Smooth muscle cell (in vitro differentiated cells): ENCODE measurements at regions not wholly inside any gene's neighbourhood (a gene's known extent, or its start where the extent isn't known, plus 50 kb on each side); places are given as distances from the start of the nearest gene placed in this dataset.

Experiments used
- DNase-seq: peaks from one replicate; lab custom pipeline; 2025; ENCODE audit not compliant: unreplicated experiment; lab: John Stamatoyannopoulos, UW
- H2AFZ ChIP-seq: fragments of 200-600 bp; sonication (generic); 2 replicates; pipeline ENCODE4 v1.6.0; 2016; ENCODE audit warnings: antibody characterized with exemption, low read depth, mild to moderate bottlenecking
- H3F3A ChIP-seq: fragments of 200-600 bp; sonication (generic); 2 replicates; pipeline ENCODE4 v1.6.0; 2017; ENCODE audit warnings: antibody characterized with exemption, low read depth
- H3K27ac ChIP-seq: fragments of 200-600 bp; sonication (generic); 2 replicates; pipeline ENCODE4 v1.5.1; 2016; ENCODE audit warnings: low read depth, mild to moderate bottlenecking
- H3K27me3 ChIP-seq: fragments of 200-600 bp; sonication (generic); 2 replicates; pipeline ENCODE4 v1.6.1; 2016; ENCODE audit warnings: low read depth, mild to moderate bottlenecking
- H3K36me3 ChIP-seq: fragments of 200-600 bp; sonication (generic); 2 replicates; pipeline ENCODE4 v1.5.1; 2016; ENCODE audit warnings: low read depth
- H3K4me1 ChIP-seq: fragments of 200-600 bp; sonication (generic); 2 replicates; pipeline ENCODE4 v1.5.1; 2016; ENCODE audit warnings: low read depth
- H3K4me2 ChIP-seq: fragments of 200-600 bp; sonication (generic); 2 replicates; pipeline ENCODE4 v1.6.0; 2016; ENCODE audit warnings: mild to moderate bottlenecking
- H3K4me3 ChIP-seq: fragments of 200-600 bp; sonication (generic); 2 replicates; pipeline ENCODE4 v1.5.1; 2016; ENCODE audit warnings: mild to moderate bottlenecking
- H3K79me2 ChIP-seq: fragments of 200-600 bp; sonication (generic); 2 replicates; pipeline ENCODE4 v1.6.0; 2016; ENCODE audit warnings: low read depth, mild to moderate bottlenecking
- H3K9ac ChIP-seq: fragments of 200-600 bp; sonication (generic); 2 replicates; pipeline ENCODE4 v1.6.0; 2016; ENCODE audit warnings: low read depth
- H3K9me3 ChIP-seq: fragments of 200-600 bp; sonication (generic); replicated peaks from 2 replicates; pipeline ENCODE4 v1.5.1; 2016; ENCODE audit warnings: low read depth
- H4K20me1 ChIP-seq: fragments of 200-600 bp; sonication (generic); 2 replicates; pipeline ENCODE4 v1.6.0; 2016; ENCODE audit warnings: low read depth
- WGBS: methylation state at CpG from one replicate; pipeline ENCODE4 v1.1.7; 2016; ENCODE audit warnings: low lambda C conversion rate; 5-methylcytosine and 5-hydroxymethylcytosine counted together
- TF ChIP-seq, protein P1 (sequence below): fragments of 200-600 bp; sonication (generic); IDR thresholded peaks from 2 replicates; pipeline ENCODE4 v1.5.1; 2017; ENCODE audit warnings: borderline replicate concordance, mild to moderate bottlenecking, antibody characterized with exemption; ENCODE audit not compliant: insufficient read depth, poor library complexity, severe bottlenecking

DNA sequence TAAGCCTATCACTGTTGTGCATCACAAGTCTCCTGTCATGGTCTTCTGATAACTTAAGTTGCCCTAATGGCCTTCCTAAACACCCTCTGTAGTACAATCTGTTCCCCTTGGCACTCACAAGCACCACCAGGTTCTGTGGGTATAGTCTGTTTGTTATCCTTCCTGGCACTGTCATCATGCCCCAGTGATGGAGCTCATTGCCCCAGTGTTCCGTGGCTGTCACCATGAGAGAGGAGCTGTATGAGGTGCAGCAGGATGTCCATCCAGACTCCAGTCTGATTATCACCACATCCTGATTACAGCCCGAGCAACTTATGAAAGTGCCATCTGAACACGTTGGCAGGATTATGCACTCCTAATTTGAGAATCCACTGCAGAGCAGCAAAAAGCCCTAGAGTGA lies 380.1 kb downstream of the FRK start:
- no peaks in the 10 kb centered on the region for H3K4me1 ChIP-seq

DNA sequence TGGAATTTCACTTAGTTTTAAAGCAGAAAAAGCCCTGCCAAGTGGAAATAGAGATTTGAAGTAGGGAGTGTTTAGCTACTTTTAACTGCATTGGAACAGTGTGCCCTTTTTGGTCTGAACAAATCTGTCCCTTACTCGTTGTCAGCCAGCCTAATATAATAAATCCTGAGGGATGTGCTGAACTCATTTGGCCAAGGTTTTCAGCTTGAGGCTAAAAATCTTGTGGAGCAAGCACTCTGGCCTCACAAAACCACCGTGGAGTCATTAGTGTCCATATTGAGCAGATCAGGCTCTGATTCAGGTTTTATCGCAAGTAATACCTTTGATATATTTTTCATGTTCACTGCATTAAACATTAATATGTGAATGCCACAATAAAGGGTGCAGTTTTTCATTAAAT lies 383.5 kb downstream of the FRK start:
- Histone ChIP-seq H3F3A (no peaks in the 10 kb centered on the region), H4K20me1 (no peaks in the 10 kb centered on the region), H3K4me3 (no peak overlapping the region), H3K27ac (no peak overlapping the region), H3K27me3 (no peaks in the 10 kb centered on the region), H3K36me3 (no peaks in the 10 kb centered on the region), H3K4me2 (no peak overlapping the region), H2AFZ (no peak overlapping the region), H3K9ac (no peak overlapping the region), H3K79me2 (no peaks in the 10 kb centered on the region), H3K9me3 (no peaks in the 10 kb centered on the region), H3K4me1 (no peaks in the 10 kb centered on the region)
- TF ChIP-seq, protein P1, sequence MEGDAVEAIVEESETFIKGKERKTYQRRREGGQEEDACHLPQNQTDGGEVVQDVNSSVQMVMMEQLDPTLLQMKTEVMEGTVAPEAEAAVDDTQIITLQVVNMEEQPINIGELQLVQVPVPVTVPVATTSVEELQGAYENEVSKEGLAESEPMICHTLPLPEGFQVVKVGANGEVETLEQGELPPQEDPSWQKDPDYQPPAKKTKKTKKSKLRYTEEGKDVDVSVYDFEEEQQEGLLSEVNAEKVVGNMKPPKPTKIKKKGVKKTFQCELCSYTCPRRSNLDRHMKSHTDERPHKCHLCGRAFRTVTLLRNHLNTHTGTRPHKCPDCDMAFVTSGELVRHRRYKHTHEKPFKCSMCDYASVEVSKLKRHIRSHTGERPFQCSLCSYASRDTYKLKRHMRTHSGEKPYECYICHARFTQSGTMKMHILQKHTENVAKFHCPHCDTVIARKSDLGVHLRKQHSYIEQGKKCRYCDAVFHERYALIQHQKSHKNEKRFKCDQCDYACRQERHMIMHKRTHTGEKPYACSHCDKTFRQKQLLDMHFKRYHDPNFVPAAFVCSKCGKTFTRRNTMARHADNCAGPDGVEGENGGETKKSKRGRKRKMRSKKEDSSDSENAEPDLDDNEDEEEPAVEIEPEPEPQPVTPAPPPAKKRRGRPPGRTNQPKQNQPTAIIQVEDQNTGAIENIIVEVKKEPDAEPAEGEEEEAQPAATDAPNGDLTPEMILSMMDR = no peak
- WGBS = 79% methylated on average over 3 of the region's 3 CpGs
- DNase-seq = no peak

More for the DNA sequence above, 380.1 kb downstream of the FRK start:
- Histone ChIP-seq H3K27me3 (no peaks in the 10 kb centered on the region), H3K4me2 (no peak overlapping the region), H2AFZ (no peak overlapping the region), H3K27ac (no peak overlapping the region), H3K9me3 (no peaks in the 10 kb centered on the region), H3K4me3 (no peak overlapping the region), H3F3A (no peaks in the 10 kb centered on the region), H3K36me3 (no peaks in the 10 kb centered on the region), H3K79me2 (no peaks in the 10 kb centered on the region), H3K9ac (no peak overlapping the region), H4K20me1 (no peaks in the 10 kb centered on the region)
- TF ChIP-seq, protein P1 = no peak
- no peak for DNase-seq
- WGBS = 77% methylated on average over 3 of the region's 3 CpGs

DNA sequence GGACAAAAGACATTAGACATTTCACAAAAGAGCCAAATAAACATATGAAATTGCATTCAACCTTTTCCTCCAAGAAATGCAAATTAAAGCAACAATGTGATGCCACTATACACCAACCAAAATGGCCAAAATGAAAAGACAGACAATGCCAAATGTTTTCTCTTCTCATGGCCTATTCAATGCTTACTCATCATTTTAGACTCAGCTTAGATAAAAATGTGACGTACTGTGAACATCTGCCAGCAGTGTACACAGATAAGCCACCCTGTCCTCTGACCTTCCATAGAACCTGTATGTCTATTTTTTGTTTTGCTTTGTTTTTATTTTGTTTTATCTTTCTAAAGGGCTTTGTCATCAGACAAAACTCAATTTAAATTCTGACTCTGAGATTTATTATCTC lies 385.2 kb downstream of the FRK start:
- Histone ChIP-seq H3K27me3 (no peaks in the 10 kb centered on the region), H3K4me1 (no peaks in the 10 kb centered on the region), H3K9ac (no peak overlapping the region), H3K4me3 (no peak overlapping the region), H3F3A (no peaks in the 10 kb centered on the region), H3K9me3 (no peaks in the 10 kb centered on the region), H4K20me1 (no peaks in the 10 kb centered on the region), H3K4me2 (no peak overlapping the region), H3K36me3 (no peaks in the 10 kb centered on the region), H3K79me2 (no peaks in the 10 kb centered on the region), H2AFZ (no peak overlapping the region), H3K27ac (no peak overlapping the region)
- TF ChIP-seq, protein P1 = no peak
- WGBS = 68% methylated on average over 1 of the region's 1 CpG
- DNase-seq = no peak

DNA sequence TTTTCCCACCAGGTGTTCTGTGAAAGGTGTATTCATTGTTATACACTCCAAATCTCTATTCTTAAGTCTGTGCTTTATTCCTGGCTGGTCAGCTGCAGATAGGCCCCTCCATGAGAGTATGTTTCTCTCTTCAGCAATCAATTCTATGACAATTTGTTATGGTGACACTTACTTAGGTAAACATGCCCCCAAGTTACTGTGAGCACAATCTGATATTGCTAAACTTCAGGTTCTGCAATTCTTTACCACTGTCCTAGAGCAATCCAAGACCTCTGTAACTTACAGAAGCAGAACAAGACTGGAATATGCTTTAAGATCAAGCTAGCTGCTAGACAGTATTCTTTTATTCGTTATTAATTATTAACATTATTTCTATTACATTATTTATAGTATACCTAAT lies 391.9 kb downstream of the FRK start:
- TF ChIP-seq, protein P1 = no peak
- H3K4me2 ChIP-seq = no peak overlapping the region
- DNase-seq = no peak

More for the DNA sequence above, 391.9 kb downstream of the FRK start:
- Histone ChIP-seq H3K4me1 (no peaks in the 10 kb centered on the region), H3K27me3 (no peaks in the 10 kb centered on the region), H3K27ac (no peak overlapping the region), H4K20me1 (no peaks in the 10 kb centered on the region), H3F3A (no peaks in the 10 kb centered on the region), H2AFZ (no peak overlapping the region), H3K9ac (no peak overlapping the region), H3K4me3 (no peak overlapping the region), H3K36me3 (no peaks in the 10 kb centered on the region), H3K9me3 (no peaks in the 10 kb centered on the region), H3K79me2 (no peaks in the 10 kb centered on the region)
- 92% methylated on average over 1 of the region's 1 CpG for WGBS
